GM23248 (cell line): ENCODE measurements at regions not wholly inside any gene's neighbourhood (a gene's known extent, or its start where the extent isn't known, plus 50 kb on each side); places are given as distances from the start of the nearest gene placed in this dataset.

Source experiments
- EZH2 ChIP-seq: fragments of 200-600 bp; sonication (generic); IDR thresholded peaks from 2 replicates; pipeline ENCODE4 v1.6.1; 2018; ENCODE audit warnings: antibody characterized with exemption, mild to moderate bottlenecking; ENCODE audit not compliant: insufficient read depth, poor library complexity, severe bottlenecking
- EZH2phosphoT487 ChIP-seq: fragments of 200-600 bp; sonication (generic); IDR thresholded peaks from 2 replicates; pipeline ENCODE4 v1.6.1; 2018; ENCODE audit warnings: antibody characterized with exemption, moderate library complexity, mild to moderate bottlenecking, low read depth; ENCODE audit not compliant: insufficient read depth

DNA sequence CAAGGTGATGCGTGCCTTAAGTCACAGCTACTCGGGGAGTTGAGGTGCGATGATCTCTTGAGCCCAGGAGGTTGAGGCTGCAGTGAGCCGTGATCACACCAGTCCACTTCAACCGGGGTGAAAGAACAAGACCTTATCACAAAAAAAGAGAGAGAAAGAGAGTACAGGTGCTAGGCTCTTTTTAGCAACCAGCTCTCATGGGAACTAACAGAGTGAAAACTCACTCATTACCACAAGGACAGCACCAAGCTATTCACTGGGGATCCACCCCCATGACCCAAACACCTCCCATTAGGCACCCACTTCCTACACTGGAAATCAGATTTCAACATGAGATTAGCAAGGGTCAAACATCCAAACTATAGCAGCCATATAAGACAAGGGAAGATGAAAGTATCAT lies 164.2 kb downstream of the NDUFA12 start:
- TF ChIP-seq EZH2 (no peak), EZH2phosphoT487 (no peak)
